Glutamatergic neuron (in vitro differentiated cells): ENCODE measurements at regions not wholly inside any gene's neighbourhood (a gene's known extent, or its start where the extent isn't known, plus 50 kb on each side); places are given as distances from the start of the nearest gene placed in this dataset.

ENCODE experiments used
- DNase-seq: peaks from one replicate; pipeline ENCODE4 v3.0.0; 2022
- H3K27ac Mint-ChIP-seq: one replicate; pipeline ENCODE4 v1.8.0; 2020; ENCODE audit warnings: mild to moderate bottlenecking, mixed read lengths, inconsistent platforms; ENCODE audit not compliant: unreplicated experiment
- H3K27me3 Mint-ChIP-seq: one replicate; pipeline ENCODE4 v1.8.0; 2020; ENCODE audit warnings: mild to moderate bottlenecking, moderate library complexity, mixed read lengths, inconsistent platforms; ENCODE audit not compliant: unreplicated experiment
- H3K36me3 Mint-ChIP-seq: one replicate; pipeline ENCODE4 v1.8.0; 2020; ENCODE audit warnings: mild to moderate bottlenecking, mixed read lengths, inconsistent platforms; ENCODE audit not compliant: unreplicated experiment
- H3K4me1 Mint-ChIP-seq: one replicate; pipeline ENCODE4 v1.8.0; 2020; ENCODE audit warnings: mild to moderate bottlenecking, low read depth, mixed read lengths, inconsistent platforms; ENCODE audit not compliant: unreplicated experiment
- H3K4me3 Mint-ChIP-seq: one replicate; pipeline ENCODE4 v1.8.0; 2020; ENCODE audit warnings: mild to moderate bottlenecking, mixed read lengths, inconsistent platforms; ENCODE audit not compliant: unreplicated experiment
- H3K9me3 Mint-ChIP-seq: one replicate; pipeline ENCODE4 v1.8.0; 2020; ENCODE audit warnings: mild to moderate bottlenecking, moderate library complexity, mixed read lengths, inconsistent platforms; ENCODE audit not compliant: unreplicated experiment
- CTCF ChIP-seq: fragments of 200-600 bp; sonication (generic); IDR thresholded peaks from one replicate; pipeline ENCODE4 v1.5.0; 2021; ENCODE audit not compliant: partially characterized antibody, unreplicated experiment

- Mint-ChIP-seq H3K27me3 (peaks cover 2% of the 10 kb centered on the region), H3K9me3 (no peaks in the 10 kb centered on the region), H3K27ac (no peak overlapping the region), H3K36me3 (no peaks in the 10 kb centered on the region), H3K4me3 (no peak overlapping the region), H3K4me1 (no peaks in the 10 kb centered on the region)
- no peak for TF ChIP-seq CTCF
- no peak for DNase-seq
Observed at GRCh38 chr12:33310471-33310870, 129.1 kb downstream of the SYT10 start.

GRCh38 chr12:33304176-33304575 lies 135.4 kb downstream of the SYT10 start:
- TF ChIP-seq CTCF: no peak
- no peak for DNase-seq
- Mint-ChIP-seq H3K27me3 (no peaks in the 10 kb centered on the region), H3K9me3 (no peaks in the 10 kb centered on the region), H3K27ac (no peak overlapping the region), H3K36me3 (no peaks in the 10 kb centered on the region), H3K4me3 (no peak overlapping the region), H3K4me1 (no peaks in the 10 kb centered on the region)

GRCh38 chr12:33296529-33296928 lies 143.1 kb downstream of the SYT10 start:
- Mint-ChIP-seq H3K27me3 (no peaks in the 10 kb centered on the region), H3K9me3 (no peaks in the 10 kb centered on the region), H3K4me3 (no peak overlapping the region), H3K27ac (no peak overlapping the region), H3K4me1 (no peaks in the 10 kb centered on the region), H3K36me3 (no peaks in the 10 kb centered on the region)
- no peak for DNase-seq
- TF ChIP-seq CTCF: no peak

- H3K4me3 Mint-ChIP-seq: no peak overlapping the region
- no peaks in the 10 kb centered on the region for H3K9me3 Mint-ChIP-seq
- H3K4me1 Mint-ChIP-seq: no peaks in the 10 kb centered on the region
- no peak overlapping the region for H3K27ac Mint-ChIP-seq
- DNase-seq: no peak
- TF ChIP-seq CTCF: no peak
- no peaks in the 10 kb centered on the region for H3K36me3 Mint-ChIP-seq
- H3K27me3 Mint-ChIP-seq: no peaks in the 10 kb centered on the region
Observed at GRCh38 chr12:33290703-33291102, 148.9 kb downstream of the SYT10 start.

- H3K9me3 Mint-ChIP-seq: peaks cover 2% of the 10 kb centered on the region
Observed at GRCh38 chr12:33283054-33283453, 156.6 kb downstream of the SYT10 start.

More at GRCh38 chr12:33283054-33283453, 156.6 kb downstream of the SYT10 start:
- no peak for TF ChIP-seq CTCF
- Mint-ChIP-seq H3K27me3 (peaks cover 5% of the 10 kb centered on the region), H3K4me1 (no peaks in the 10 kb centered on the region), H3K27ac (no peak overlapping the region), H3K4me3 (no peak overlapping the region), H3K36me3 (peaks cover 4% of the 10 kb centered on the region)
- DNase-seq: no peak
